ENCODE measurements at regions not wholly inside any gene's neighbourhood (a gene's known extent, or its start where the extent isn't known, plus 50 kb on each side); places are given as distances from the start of the nearest gene placed in this dataset.

- BruUV-seq (replicated peaks) = no TSS peak
- no peak overlapping the region for H3K4me3 ChIP-seq (replicated peaks in 1 of 3; ENCODE audit: insufficient read depth in 1 of 3, low read depth in 1 of 3, low read length in 3 of 3)
- no peaks in the 10 kb centered on the region for H3K79me2 ChIP-seq (ENCODE audit: control insufficient read depth, insufficient read depth, low read length)
- intact Hi-C loops (cut with micrococcal nuclease) (loop anchor here (10.0 kb wide), 1 partner anchor 353 kb away; the partner anchor contains the start of gene SLC25A29), dilution Hi-C loops (cut with MboI; ENCODE audit: extremely low pct_ligation_motif_present, low sequenced_read_pairs) (loop anchor here (25.0 kb wide), 1 partner anchor 245 kb away; no protein-coding TSS in a partner anchor)
- no peak overlapping the region for H2AFZ ChIP-seq (ENCODE audit: low read depth, low read length)
- FAIRE-seq (no peak), DNase-seq (ENCODE audit: low read depth, low spot score) (no peak)
- no peak overlapping the region for H3K4me2 ChIP-seq (ENCODE audit: insufficient read depth, low read length)
- POLR2A ChIA-PET = no interaction called here
- no peak overlapping the region for H3K27ac ChIP-seq (ENCODE audit: insufficient read depth, low read depth, low read length)
- H3K36me3 ChIP-seq (ENCODE audit: control insufficient read depth in 2 of 2, extremely low read depth in 1 of 2, insufficient read depth in 2 of 2, low read length in 2 of 2) = no peaks in the 10 kb centered on the region
- H4K20me1 ChIP-seq (replicated peaks; ENCODE audit: control insufficient read depth, extremely low read depth, insufficient read depth, low read length) = no peaks in the 10 kb centered on the region
- TF ChIP-seq EZH2 (IDR thresholded peaks at IDR 0.05; ENCODE audit: borderline replicate concordance, low read depth, low read length, severe bottlenecking) (no peak), MYC (IDR thresholded peaks at IDR 0.05; ENCODE audit: low read depth, low read length) (no peak), CTCF (IDR thresholded peaks at IDR 0.05; ENCODE audit: extremely low read depth in 1 of 2, insufficient read depth in 1 of 2, low read depth in 1 of 2, low read length in 2 of 2) (no peak), FOS (IDR thresholded peaks at IDR 0.05; ENCODE audit: borderline replicate concordance, insufficient read depth, low read length) (no peak), POLR2AphosphoS5 (IDR thresholded peaks at IDR 0.05; ENCODE audit: insufficient read depth, low read depth, low read length) (no peak), POLR2A (IDR thresholded peaks at IDR 0.05; ENCODE audit: low read depth, low read length) (no peak), JUN (IDR thresholded peaks at IDR 0.05; ENCODE audit: borderline replicate concordance, insufficient read depth, insufficient read length, low read depth) (no peak), MAX (IDR thresholded peaks at IDR 0.05; ENCODE audit: insufficient read depth, insufficient read length) (no peak), GATA2 (IDR thresholded peaks at IDR 0.05; ENCODE audit: insufficient read depth, insufficient read length, low read depth, low read length) (no peak)
- H3K9me1 ChIP-seq (replicated peaks; ENCODE audit: control insufficient read depth, extremely low read depth, insufficient read depth, low read length) = no peaks in the 10 kb centered on the region
- peaks cover 0 to 7% of the 10 kb centered on the region in 2 experiments for H3K27me3 ChIP-seq (ENCODE audit: control insufficient read depth in 2 of 2, insufficient read depth in 2 of 2, low read length in 2 of 2)
- no peaks in the 10 kb centered on the region for H3K9me3 ChIP-seq (replicated peaks; ENCODE audit: control insufficient read depth, insufficient read depth, low read length)
- peaks cover 3% of the 10 kb centered on the region for H3K4me1 ChIP-seq (ENCODE audit: control insufficient read depth, extremely low read depth, insufficient read depth, low read length)
- CTCF ChIA-PET = interaction anchor here (1.1 to 7.2 kb wide), 4 partner anchors 12 to 273 kb away, joined by 4 to 51 read pairs (median 20); no protein-coding TSS in a partner anchor
- H3K9ac ChIP-seq (replicated peaks; ENCODE audit: extremely low read depth, insufficient read depth, low read length) = no peak overlapping the region
Measured at GRCh38 chr14:100657780-100658179, 68.9 kb upstream of the DLK1 start.
